ENCODE measurements at regions not wholly inside any gene's neighbourhood (a gene's known extent, or its start where the extent isn't known, plus 50 kb on each side); places are given as distances from the start of the nearest gene placed in this dataset.

GRCh38 chr4:102151696-102152095, 193.6 kb downstream of the SLC39A8 start:
- in situ Hi-C loops (cut with HindIII; ENCODE audit: low sequenced_read_pairs), result no loop called here
- DNase-seq (ENCODE audit: low read depth), result no peak
- no peak for TF ChIP-seq CTCF (IDR thresholded peaks at IDR 0.05; ENCODE audit: low read depth, low read length, missing control alignments)
- H3K4me3 ChIP-seq (ENCODE audit: low read depth, low read length), result no peak overlapping the region

GRCh38 chr4:102143433-102143832, 201.8 kb downstream of the SLC39A8 start:
- no peak overlapping the region for H3K4me3 ChIP-seq (ENCODE audit: low read depth, low read length)
- no peak for DNase-seq (ENCODE audit: low read depth)
- no peak for TF ChIP-seq CTCF (IDR thresholded peaks at IDR 0.05; ENCODE audit: low read depth, low read length, missing control alignments)
- in situ Hi-C loops (cut with HindIII; ENCODE audit: low sequenced_read_pairs), result no loop called here

- TF ChIP-seq CTCF (IDR thresholded peaks at IDR 0.05; ENCODE audit: low read depth, low read length, missing control alignments), result no peak
- in situ Hi-C loops (cut with HindIII; ENCODE audit: low sequenced_read_pairs), result no loop called here
- no peak for DNase-seq (ENCODE audit: low read depth)
- H3K4me3 ChIP-seq (ENCODE audit: low read depth, low read length), result no peak overlapping the region
These were observed 203.4 kb downstream of the SLC39A8 start for GRCh38 chr4:102141842-102142241.

- DNase-seq (ENCODE audit: low read depth), result no peak
- in situ Hi-C loops (cut with HindIII; ENCODE audit: low sequenced_read_pairs), result no loop called here
- no peak for TF ChIP-seq CTCF (IDR thresholded peaks at IDR 0.05; ENCODE audit: low read depth, low read length, missing control alignments)
- no peak overlapping the region for H3K4me3 ChIP-seq (ENCODE audit: low read depth, low read length)
These were observed 205.3 kb downstream of the SLC39A8 start for GRCh38 chr4:102139932-102140331.

- TF ChIP-seq CTCF (IDR thresholded peaks at IDR 0.05; ENCODE audit: low read depth, low read length, missing control alignments), result no peak
- in situ Hi-C loops (cut with HindIII; ENCODE audit: low sequenced_read_pairs), result no loop called here
- no peak overlapping the region for H3K4me3 ChIP-seq (ENCODE audit: low read depth, low read length)
- DNase-seq (ENCODE audit: low read depth), result peak; percentile 97
These were observed 206.1 kb downstream of the SLC39A8 start for GRCh38 chr4:102139132-102139573.

- TF ChIP-seq CTCF (IDR thresholded peaks at IDR 0.05; ENCODE audit: low read depth, low read length, missing control alignments), result no peak
- no peak for DNase-seq (ENCODE audit: low read depth)
- H3K4me3 ChIP-seq (ENCODE audit: low read depth, low read length), result no peak overlapping the region
- in situ Hi-C loops (cut with HindIII; ENCODE audit: low sequenced_read_pairs), result no loop called here
These were observed 208.1 kb downstream of the SLC39A8 start for GRCh38 chr4:102137217-102137616.

- in situ Hi-C loops (cut with HindIII; ENCODE audit: low sequenced_read_pairs), result no loop called here
- no peak for TF ChIP-seq CTCF (IDR thresholded peaks at IDR 0.05; ENCODE audit: low read depth, low read length, missing control alignments)
- no peak for DNase-seq (ENCODE audit: low read depth)
- no peak overlapping the region for H3K4me3 ChIP-seq (ENCODE audit: low read depth, low read length)
These were observed 215.5 kb downstream of the SLC39A8 start for GRCh38 chr4:102129810-102130209.

All from astrocyte of the cerebellum (primary cell).